Lower lobe of right lung (tissue), 2 donors: ENCODE measurements at regions not wholly inside any gene's neighbourhood (a gene's known extent, or its start where the extent isn't known, plus 50 kb on each side); places are given as distances from the start of the nearest gene placed in this dataset.

Experiments
- ATAC-seq, 2 donors: fragments of 200-7000 bp; cut with Tn5 transposase; one replicate each; pipeline ENCODE4 v1.9.1; 2020 to 2022; ENCODE audit warnings: mild to moderate bottlenecking in 2 of 2, moderate library complexity in 2 of 2
- DNase-seq: peaks from one replicate; pipeline ENCODE4 v3.0.0-alpha.2; 2020
- H3K27ac ChIP-seq: fragments of 200-600 bp; one replicate; pipeline ENCODE4 v1.8.0; 2022
- H3K27me3 ChIP-seq: fragments of 200-600 bp; one replicate; pipeline ENCODE4 v1.8.0; 2022; ENCODE audit warnings: low read depth
- H3K36me3 ChIP-seq: fragments of 200-600 bp; one replicate; pipeline ENCODE4 v1.8.0; 2022; ENCODE audit warnings: mild to moderate bottlenecking
- H3K4me1 ChIP-seq: fragments of 200-600 bp; one replicate; pipeline ENCODE4 v1.8.0; 2022
- H3K4me3 ChIP-seq: fragments of 200-600 bp; one replicate; pipeline ENCODE4 v1.8.0; 2022; ENCODE audit warnings: mild to moderate bottlenecking
- H3K9me3 ChIP-seq: fragments of 200-600 bp; one replicate; pipeline ENCODE4 v1.8.0; 2022
- CTCF ChIP-seq: fragments of 200-600 bp; IDR thresholded peaks from one replicate; pipeline ENCODE4 v1.8.0; 2022; ENCODE audit warnings: antibody characterized with exemption, mild to moderate bottlenecking
- intact Hi-C: fragments of 100-400 bp; cut with DNase I; formaldehyde crosslinking; loops from one replicate; pipeline ENCODE4 v1.11.0; 2022
- donor health status: DM: no; HTN: yes; CAD: no; lungs with severe emphysema.

GRCh38 chr21:17372200-17372599 is 140.6 kb upstream of the CXADR start:
- no peak overlapping the region for H3K4me3 ChIP-seq
- DNase-seq (no peak), ATAC-seq (peak in 1 of 2 donors; percentile 80)
- H3K27ac ChIP-seq = no peak overlapping the region
- H3K9me3 ChIP-seq = no peaks in the 10 kb centered on the region
- no peaks in the 10 kb centered on the region for H3K4me1 ChIP-seq
- intact Hi-C loops = no loop called here
- H3K27me3 ChIP-seq = no peaks in the 10 kb centered on the region
- TF ChIP-seq CTCF = no peak
- H3K36me3 ChIP-seq = no peaks in the 10 kb centered on the region

- no peak for ATAC-seq
- intact Hi-C loops = no loop called here
- no peak for TF ChIP-seq CTCF
- no peaks in the 10 kb centered on the region for H3K27me3 ChIP-seq
- DNase-seq = no peak
- H3K9me3 ChIP-seq = no peaks in the 10 kb centered on the region
- H3K27ac ChIP-seq = no peak overlapping the region
- no peak overlapping the region for H3K4me3 ChIP-seq
- no peaks in the 10 kb centered on the region for H3K36me3 ChIP-seq
- H3K4me1 ChIP-seq = no peaks in the 10 kb centered on the region
Observed at GRCh38 chr21:17386498-17386897, 126.3 kb upstream of the CXADR start.

- DNase-seq (no peak), ATAC-seq (peak; percentile 61 to 74)
- Histone ChIP-seq H3K27ac (no peak overlapping the region), H3K27me3 (no peaks in the 10 kb centered on the region), H3K9me3 (no peaks in the 10 kb centered on the region), H3K4me3 (no peak overlapping the region), H3K36me3 (no peaks in the 10 kb centered on the region), H3K4me1 (no peaks in the 10 kb centered on the region)
- intact Hi-C loops = no loop called here
- TF ChIP-seq CTCF = peak; percentile 73
Observed at GRCh38 chr21:17387030-17387617, 125.7 kb upstream of the CXADR start.

- no peak overlapping the region for H3K27ac ChIP-seq
- no peak for TF ChIP-seq CTCF
- no peak for ATAC-seq
- intact Hi-C loops = no loop called here
- no peaks in the 10 kb centered on the region for H3K4me1 ChIP-seq
- no peaks in the 10 kb centered on the region for H3K36me3 ChIP-seq
- H3K4me3 ChIP-seq = no peak overlapping the region
- no peaks in the 10 kb centered on the region for H3K27me3 ChIP-seq
- H3K9me3 ChIP-seq = no peaks in the 10 kb centered on the region
- DNase-seq = no peak
Observed at GRCh38 chr21:17388226-17388625, 124.6 kb upstream of the CXADR start.

- no peak for ATAC-seq
- Histone ChIP-seq H3K4me1 (no peaks in the 10 kb centered on the region), H3K27ac (no peak overlapping the region), H3K4me3 (no peak overlapping the region), H3K27me3 (no peaks in the 10 kb centered on the region), H3K36me3 (no peaks in the 10 kb centered on the region), H3K9me3 (no peaks in the 10 kb centered on the region)
- no peak for TF ChIP-seq CTCF
- DNase-seq = no peak
- intact Hi-C loops = no loop called here
Observed at GRCh38 chr21:17389311-17389710, 123.5 kb upstream of the CXADR start.

GRCh38 chr21:17390569-17390968 is 122.3 kb upstream of the CXADR start:
- no peak overlapping the region for H3K27ac ChIP-seq
- H3K4me1 ChIP-seq = no peaks in the 10 kb centered on the region
- intact Hi-C loops = no loop called here
- no peak for ATAC-seq
- no peaks in the 10 kb centered on the region for H3K27me3 ChIP-seq
- TF ChIP-seq CTCF = no peak
- no peaks in the 10 kb centered on the region for H3K9me3 ChIP-seq
- no peaks in the 10 kb centered on the region for H3K36me3 ChIP-seq
- H3K4me3 ChIP-seq = no peak overlapping the region
- no peak for DNase-seq
